Mammary epithelial cell (primary cell): ENCODE measurements at regions not wholly inside any gene's neighbourhood (a gene's known extent, or its start where the extent isn't known, plus 50 kb on each side); places are given as distances from the start of the nearest gene placed in this dataset.

Source experiments
- EZH2 ChIP-seq: IDR thresholded peaks from 2 replicates; pipeline ENCODE4 v1.6.1; 2012; ENCODE audit warnings: low read length, inconsistent platforms, borderline replicate concordance
- TF ChIP-seq, protein P1 (sequence below), 2 donors: IDR thresholded peaks in 1 of 2; conservative IDR thresholded peaks in 1 of 2; 2 replicates each; pipeline ENCODE4 v1.5.1; 2011 to 2012; ENCODE audit warnings: inconsistent platforms in 2 of 2, low read length in 2 of 2, mild to moderate bottlenecking in 2 of 2, control low read depth in 1 of 2, low read depth in 1 of 2; ENCODE audit not compliant: insufficient read depth in 1 of 2; ENCODE audit errors: extremely low read depth in 1 of 2

DNA sequence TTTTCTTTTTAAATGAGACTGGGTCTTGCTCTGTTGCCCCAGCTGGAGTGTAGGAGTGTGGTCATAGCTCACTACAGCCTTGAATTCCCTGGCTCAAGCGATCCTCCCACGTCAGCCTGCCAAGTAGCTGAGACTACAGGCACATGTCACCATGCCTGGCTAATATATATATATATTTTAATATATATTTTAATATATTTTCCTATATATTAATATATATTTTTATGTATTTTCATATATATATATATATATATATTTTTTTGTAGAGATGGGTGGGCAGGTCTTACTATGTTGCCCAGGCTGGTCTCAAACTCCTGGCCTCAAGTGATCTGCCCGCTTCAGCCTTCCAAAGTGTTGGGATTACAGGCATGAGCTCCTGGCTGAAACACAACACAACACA is 144.5 kb upstream of the GATA6 start:
- TF ChIP-seq, protein P1, sequence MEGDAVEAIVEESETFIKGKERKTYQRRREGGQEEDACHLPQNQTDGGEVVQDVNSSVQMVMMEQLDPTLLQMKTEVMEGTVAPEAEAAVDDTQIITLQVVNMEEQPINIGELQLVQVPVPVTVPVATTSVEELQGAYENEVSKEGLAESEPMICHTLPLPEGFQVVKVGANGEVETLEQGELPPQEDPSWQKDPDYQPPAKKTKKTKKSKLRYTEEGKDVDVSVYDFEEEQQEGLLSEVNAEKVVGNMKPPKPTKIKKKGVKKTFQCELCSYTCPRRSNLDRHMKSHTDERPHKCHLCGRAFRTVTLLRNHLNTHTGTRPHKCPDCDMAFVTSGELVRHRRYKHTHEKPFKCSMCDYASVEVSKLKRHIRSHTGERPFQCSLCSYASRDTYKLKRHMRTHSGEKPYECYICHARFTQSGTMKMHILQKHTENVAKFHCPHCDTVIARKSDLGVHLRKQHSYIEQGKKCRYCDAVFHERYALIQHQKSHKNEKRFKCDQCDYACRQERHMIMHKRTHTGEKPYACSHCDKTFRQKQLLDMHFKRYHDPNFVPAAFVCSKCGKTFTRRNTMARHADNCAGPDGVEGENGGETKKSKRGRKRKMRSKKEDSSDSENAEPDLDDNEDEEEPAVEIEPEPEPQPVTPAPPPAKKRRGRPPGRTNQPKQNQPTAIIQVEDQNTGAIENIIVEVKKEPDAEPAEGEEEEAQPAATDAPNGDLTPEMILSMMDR (conservative IDR thresholded peaks at IDR 0.05 in 1 of 2, IDR thresholded peaks at IDR 0.05 in 1 of 2; ENCODE audit: extremely low read depth in 1 of 2, insufficient read depth in 1 of 2, low read depth in 1 of 2, low read length in 2 of 2): no peak
- TF ChIP-seq EZH2: no peak
